D721Med (cell line): ENCODE measurements at regions not wholly inside any gene's neighbourhood (a gene's known extent, or its start where the extent isn't known, plus 50 kb on each side); places are given as distances from the start of the nearest gene placed in this dataset.

Experiments used
- DNase-seq: peaks from one replicate; pipeline ENCODE4 v3.0.0; 2011; ENCODE audit warnings: low spot score; ENCODE audit not compliant: insufficient read length
- FAIRE-seq: peaks from 2 replicates; lab custom pipeline; 2011; peaks lifted over from hg19 to GRCh38; lab: Jason Lieb, UNC
- CTCF ChIP-seq: IDR thresholded peaks from 2 replicates; pipeline ENCODE4 v1.5.1; 2012; ENCODE audit warnings: mild to moderate bottlenecking, control low read depth; ENCODE audit not compliant: insufficient read depth; ENCODE audit errors: missing control alignments

DNA sequence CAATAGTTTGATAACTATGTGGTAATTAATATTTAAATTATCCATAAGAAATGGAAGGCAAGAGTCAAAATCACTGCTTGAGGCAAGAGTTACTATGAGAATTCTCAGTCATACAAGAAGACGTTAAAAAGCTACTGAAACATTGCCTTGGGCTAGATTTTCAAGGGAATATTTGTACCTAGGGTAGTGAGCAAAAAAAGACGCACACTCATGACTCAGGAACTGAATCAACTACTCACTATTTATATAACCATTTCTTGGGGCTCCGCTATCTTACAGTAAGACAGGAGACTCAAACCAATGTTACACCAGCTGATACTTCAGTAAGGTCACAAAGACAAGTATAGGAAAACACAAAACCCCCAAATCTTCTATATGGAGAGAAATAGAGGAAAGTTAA is 151.5 kb upstream of the RNPC3 start:
- no peak for TF ChIP-seq CTCF
- DNase-seq (no peak), FAIRE-seq (no peak)

DNA sequence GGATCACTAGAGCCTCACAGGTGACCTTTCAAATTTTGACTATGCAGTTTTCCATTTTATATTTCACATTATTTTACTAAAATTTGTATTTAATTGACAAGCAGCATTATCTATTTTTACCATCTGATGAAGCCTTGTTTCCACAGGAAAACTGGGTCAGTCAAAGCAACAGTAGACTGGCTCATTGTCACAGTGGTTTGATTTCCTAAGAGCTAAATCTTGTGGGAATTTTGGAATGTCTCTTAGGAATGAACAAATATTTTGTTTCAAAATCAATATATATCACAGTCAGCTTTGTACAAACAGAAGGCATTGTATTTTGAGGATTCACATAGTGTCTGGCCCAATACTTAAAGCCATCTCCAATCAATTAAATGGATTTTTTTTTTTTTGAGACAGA is 152.6 kb upstream of the RNPC3 start:
- DNase-seq (no peak), FAIRE-seq (no peak)
- TF ChIP-seq CTCF, result no peak

GRCh38 chr1:103371234-103371633 is 154.3 kb upstream of the RNPC3 start:
- FAIRE-seq, result no peak
- TF ChIP-seq CTCF, result no peak
- no peak for DNase-seq

- FAIRE-seq (no peak), DNase-seq (no peak)
- TF ChIP-seq CTCF, result no peak
These were observed 158.3 kb upstream of the RNPC3 start for GRCh38 chr1:103367186-103367585.

- no peak for FAIRE-seq
- no peak for TF ChIP-seq CTCF
- no peak for DNase-seq
These were observed 159.5 kb upstream of the RNPC3 start for GRCh38 chr1:103365860-103366569.

- DNase-seq (no peak), FAIRE-seq (no peak)
- TF ChIP-seq CTCF, result no peak
These were observed 162.5 kb upstream of the RNPC3 start for GRCh38 chr1:103363008-103363365.

DNA sequence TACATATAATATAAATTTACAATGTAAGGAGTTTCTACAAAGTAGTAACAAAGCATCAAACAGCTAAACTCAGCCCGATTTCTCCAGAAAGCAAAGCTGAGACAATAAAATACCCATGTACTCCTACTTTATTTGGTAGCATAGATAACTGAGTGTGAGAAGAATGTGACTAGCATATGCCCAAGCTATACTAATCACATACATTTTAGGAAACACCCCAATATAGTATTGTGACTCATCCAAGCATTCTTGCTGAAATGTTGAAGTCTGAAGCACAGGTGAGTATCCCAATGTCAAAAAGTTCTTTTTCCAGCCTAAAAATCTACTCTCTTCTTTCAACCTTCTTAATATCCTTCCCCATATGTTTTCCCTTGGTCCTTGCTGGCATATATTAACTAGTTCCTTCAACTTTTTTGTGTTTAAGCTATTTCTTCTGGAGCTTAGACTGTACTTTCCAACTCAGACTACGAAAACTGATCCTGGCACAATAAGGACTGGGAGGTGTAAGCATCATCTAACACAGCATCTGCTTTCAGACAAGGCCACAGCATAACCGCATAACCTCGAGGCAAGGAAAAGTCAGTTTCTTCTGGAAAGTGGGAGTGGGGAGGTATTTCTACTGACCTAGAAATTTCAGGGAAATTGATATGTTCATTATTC is 163.0 kb upstream of the RNPC3 start:
- FAIRE-seq (no peak), DNase-seq (no peak)
- TF ChIP-seq CTCF, result no peak
